SHP77 (cell line): ENCODE measurements at regions not wholly inside any gene's neighbourhood (a gene's known extent, or its start where the extent isn't known, plus 50 kb on each side); places are given as distances from the start of the nearest gene placed in this dataset.
"Not testable (repeated sequence)": the region's sequence is repeated elsewhere in the genome, so short reads cannot be mapped to it uniquely, and the experiment has no call there.

ENCODE experiments used
- DNase-seq, 2 experiments: peaks; one replicate each; lab custom pipeline; 2025; lab: John Stamatoyannopoulos, UW

DNA sequence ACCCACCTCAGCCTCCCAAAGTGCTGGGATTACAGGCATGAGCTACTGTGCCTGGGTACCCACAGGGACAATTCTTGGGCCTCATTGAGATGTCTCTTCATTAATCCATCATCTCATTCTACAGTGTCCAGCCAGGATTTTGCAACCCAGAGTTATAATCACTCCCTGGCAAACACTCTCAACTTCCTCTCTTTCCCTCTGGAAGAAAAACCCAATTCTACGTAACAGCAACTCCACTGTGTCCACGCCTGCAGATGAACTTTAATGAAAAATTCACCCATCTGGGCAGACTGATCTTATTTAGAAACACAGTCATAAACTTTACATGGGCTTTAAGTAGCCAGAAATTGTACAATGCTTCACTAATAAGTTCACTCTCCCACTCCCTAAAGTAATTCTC, 90.1 kb upstream of the ABCC4 start:
- DNase-seq, result no peak

DNA sequence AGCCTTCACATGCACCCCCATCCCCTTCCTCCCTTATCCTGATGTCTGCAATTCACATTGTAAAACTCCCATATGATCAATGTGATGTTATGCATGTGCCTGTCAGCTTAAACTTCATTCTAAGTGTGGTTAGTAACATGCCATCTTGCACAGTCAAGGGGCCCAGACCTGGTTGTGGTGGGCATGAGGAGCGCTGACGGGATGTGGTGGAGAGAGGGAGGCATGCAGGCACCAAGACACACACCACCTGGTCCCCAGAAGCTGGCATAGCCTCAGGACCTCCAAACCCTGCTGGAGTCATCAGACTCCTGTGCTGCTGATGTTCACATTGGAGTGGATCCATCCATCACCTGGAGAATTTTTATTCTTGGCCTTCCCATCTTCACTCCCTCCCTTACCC, 90.5 kb upstream of the ABCC4 start:
- no peak for DNase-seq

DNA sequence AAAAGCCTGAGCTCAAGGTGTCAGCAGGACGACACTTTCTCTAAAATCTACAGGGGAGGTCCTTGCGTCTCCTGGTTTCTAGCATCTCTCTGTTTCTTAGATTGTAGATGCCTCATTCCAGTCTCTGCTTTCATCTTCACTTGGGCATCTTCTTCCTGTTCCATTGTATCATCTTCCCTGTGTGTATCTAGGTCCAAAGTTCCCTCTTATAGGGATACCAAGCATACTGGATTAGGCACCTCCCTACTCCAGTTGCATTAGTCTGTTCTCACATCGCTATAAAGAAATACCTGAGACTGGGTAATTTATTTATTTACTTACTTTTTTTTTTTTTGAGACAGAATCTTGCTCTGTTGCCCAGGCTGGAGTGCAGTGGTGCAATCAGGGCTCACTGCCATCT, 91.3 kb upstream of the ABCC4 start:
- no peak for DNase-seq

DNA sequence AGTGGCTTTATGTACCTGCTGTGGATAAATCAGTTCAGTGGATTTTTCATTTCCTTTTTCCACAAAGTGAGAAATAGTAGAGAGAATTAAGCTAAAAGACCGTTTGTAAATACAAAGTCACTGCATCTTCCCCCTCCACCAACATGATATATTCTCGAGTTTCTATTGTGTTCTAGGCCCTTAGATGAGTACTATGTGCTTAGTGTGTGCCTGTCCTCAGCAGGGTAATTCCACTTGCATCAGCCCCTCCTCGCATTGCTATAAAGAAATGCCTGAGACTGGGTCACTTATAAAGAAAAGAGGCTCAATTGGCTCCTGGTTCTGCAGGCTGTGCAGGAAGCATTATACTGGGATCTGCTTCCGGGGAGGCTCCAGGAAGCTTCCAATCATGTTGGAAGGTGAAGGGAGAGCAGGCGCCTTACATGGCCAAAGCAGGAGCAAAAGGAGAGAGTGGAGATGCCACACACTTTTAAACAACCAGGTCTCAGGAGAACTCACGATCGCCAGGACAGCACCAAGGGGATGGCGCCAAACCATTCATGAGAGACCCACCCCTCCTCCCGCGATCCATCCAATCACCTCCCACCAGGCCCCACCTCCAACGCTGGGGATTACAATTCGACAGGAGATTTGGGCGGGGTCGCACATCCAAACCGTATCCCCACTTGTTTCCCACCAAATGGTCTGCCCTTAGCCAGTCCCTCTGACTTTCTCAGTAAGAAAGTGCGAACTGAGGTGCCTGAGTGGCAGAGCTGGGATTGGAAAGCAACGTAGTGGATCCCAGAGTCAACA, 102.3 kb upstream of the ABCC4 start:
- DNase-seq, result peak; percentile 56 to 75

DNA sequence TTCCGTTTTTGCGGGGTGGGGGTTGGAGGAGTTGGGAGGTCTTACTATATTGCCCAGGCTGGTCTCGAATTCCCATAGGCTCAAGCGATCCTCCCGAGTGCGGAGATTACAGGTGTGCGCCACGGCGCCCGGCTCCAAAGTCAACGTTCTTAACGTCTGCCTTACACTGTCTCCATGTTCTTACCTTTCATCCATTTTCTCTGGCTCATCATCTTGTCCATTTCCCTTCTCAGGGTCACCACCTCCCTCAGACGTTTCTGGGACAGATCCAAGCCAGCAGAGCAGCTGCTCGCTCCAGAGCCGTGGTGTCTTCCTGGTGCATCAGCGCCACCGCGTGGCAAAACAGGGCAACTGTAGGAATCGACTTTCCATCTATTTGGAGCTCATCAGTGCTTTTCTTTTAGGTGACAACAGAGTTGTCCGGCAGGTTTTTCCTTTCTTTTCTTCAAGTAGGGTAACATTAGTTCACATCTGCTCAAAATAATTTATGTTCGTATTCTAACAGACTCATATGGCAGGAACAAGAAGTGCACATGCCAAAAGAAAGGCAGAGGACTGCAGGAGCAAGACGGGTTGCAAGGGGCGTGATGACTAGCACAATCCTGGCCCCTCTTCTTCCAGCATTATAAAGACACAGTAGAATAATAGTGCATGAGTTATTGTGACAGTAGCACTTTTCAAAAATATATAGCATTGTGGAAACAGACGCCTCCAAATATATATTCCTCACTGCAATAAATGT, 103.1 kb upstream of the ABCC4 start:
- peak; percentile 84 to 89 for DNase-seq

DNA sequence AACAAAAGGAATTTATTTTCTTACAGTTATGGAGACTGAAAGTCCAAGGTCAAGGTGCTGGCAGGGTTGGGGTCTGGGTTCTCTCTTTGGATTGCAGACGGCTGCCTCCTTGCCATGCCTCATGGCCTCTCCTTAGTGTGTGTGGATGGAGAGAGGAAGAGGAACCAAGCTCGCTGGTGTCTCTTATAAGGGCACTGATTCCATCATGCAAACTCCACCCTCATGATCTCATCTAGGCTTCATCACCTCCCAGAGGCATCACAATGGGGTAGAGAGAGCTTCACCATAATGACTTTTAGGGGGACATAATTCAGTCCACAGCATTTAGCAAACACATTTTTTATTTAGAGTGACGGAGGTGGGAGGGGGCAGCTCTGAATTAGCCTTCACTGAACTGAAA, 104.9 kb upstream of the ABCC4 start:
- DNase-seq, result no peak

DNA sequence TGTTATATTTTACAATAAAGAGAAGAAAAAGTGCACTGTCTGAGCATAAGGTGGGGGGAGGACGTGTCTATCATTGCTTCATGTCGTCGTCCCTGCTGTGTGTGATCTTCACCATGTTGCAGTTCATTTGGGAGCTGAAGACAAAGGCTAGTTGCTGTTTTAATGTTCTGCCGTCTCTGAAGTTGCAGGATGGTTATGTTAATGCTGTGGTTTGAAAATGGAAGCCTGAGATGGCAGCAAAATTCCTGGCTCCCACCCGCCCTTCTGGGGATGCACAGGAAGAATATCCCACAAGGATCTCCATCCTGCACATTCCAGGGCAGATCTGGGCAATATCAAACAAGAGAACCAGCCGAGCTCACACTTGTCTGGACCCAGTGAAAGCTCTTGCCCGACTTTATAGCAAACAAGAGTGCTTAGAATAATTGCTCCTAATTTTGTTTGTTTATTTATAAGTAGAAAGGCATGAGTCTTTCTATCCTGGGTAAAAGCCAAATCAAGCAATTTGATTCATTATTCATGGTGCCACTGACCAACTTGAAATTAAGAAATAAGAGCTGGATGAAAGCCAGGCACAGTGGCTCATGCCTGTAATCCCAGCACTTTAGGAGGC, 110.3 kb upstream of the ABCC4 start:
- DNase-seq, result no peak

DNA sequence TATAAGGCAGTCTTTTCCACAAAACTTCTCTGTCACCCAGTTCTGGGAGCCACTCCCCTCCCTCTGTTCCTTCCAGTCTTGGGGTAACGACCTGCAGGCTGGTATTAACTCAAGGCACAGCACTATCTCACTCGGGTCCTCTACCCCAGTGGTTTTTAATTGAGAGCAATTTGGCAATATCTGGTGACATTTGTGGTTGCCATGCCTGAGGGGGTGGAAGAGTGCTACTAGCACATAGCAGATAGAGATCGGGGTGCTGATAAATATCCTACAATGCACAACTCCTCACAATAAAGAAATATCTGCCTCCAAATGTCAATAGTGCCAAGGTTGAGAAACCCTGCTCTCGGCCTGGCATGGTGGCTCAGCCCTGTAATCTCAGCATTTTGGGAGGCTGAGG, 117.7 kb upstream of the ABCC4 start:
- DNase-seq, result no peak

DNA sequence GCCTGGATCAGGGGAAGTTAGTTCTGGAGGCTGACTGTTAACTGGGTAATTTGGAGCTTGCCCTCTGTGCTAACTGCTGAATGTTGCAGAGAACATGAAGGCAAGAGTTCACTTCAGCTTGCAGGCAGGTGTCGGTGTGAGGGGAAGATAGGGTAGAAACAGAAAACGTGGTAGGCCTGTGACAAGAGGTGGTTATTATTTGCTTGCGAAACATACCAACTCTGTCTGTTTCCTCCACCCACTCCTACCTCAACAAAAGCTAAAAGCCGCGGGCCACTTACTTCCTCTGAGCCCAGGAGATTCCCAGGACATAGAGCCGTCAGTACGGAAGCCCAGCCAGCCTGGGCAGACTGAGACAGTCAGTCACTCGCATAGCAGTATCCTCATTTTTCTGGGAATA, 119.2 kb upstream of the ABCC4 start:
- no peak for DNase-seq

DNA sequence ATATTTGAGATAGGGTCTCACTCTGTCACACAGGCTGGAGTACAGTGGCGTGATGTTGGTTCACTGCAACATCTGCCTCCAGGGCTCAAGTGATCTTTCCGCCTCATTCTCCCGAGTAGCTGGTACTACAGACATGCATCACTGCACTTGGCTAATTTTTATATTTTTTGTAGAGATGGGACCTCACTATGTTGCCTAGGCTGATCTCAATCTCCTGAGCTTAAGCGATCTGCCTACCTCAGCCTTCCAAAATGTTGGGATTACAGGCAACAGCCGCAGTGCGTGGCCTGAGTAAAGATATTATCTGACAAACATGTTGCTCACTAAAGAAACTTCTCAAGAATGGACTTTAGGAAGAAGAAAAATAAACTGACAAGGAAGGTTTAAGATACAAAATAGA, 125.4 kb upstream of the ABCC4 start:
- no peak for DNase-seq

DNA sequence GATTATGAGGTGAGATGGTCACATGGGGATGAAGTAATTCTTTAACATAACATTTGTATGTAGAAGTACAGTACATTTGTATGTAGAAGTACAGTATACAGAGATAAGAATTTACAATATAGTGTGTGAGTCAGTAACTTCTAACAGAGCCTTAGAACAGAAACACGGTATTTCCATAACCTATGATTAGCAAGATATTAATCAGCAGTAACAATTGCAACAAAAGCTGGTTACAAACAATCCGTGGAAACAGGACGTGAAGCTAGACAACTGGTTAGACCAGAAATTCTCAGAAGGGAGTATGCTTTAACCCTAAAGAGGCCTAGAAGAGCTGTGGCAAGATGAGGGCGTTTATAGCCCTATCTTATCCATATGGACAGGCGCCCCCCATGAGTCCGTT, 122.0 kb upstream of the CLDN10 start:
- DNase-seq, result not testable (repeated sequence)

DNA sequence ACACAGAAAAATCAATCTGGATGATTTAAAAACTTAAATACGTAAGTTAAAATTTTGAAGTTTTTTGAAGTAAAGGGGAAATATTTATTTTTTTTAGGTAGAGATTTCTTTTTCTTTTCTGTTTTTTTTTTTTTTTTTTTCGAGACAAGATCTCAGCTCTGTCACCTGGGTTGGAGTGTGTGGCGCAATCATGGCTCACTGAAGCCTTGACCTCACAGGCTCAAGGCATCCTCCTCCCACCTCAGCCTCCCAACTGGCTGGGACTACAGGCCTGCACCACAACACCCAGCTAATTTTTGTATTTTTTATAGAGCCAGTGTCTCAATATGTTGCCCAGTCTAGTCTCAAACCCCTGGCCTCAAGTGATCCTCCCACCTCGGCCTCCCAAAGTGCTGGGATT, 120.4 kb upstream of the CLDN10 start:
- DNase-seq, result no peak

DNA sequence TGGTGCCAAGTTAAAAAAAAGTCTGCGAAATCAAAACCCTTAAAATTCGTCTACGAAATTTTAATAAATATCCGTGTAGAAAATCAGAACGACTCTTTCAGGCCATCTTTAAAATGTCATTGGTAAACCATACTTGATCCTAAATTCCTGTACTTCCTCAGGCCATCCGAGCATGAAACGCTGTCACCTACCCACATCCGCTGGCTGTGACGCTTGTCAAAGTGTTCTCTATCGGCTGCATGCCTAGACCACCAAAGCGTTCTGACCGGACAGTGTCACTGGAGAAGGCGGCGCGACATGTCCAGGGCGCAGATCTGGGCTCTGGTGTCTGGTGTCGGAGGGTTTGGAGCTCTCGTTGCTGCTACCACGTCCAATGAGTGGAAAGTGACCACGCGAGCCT, 119.0 kb upstream of the CLDN10 start:
- DNase-seq, result no peak

DNA sequence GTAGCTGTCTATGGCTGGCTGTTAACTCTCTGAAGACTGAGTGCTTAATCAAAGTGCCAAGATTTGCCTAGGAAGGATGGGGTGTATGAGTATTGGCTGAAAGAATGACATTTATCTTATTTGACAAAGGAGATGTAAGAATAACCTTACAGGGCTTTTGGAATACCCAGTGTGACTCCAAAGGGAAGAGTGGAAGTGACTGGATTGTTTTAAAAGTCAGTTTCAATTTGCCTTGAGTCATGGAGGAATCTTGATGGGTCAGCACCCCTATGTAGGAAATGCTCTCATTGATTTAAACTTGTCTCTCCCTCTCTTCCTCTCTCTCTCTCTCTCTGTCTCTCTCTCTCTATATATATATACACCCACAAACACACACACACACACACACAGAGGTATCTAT, 118.4 kb upstream of the CLDN10 start:
- DNase-seq, result no peak

DNA sequence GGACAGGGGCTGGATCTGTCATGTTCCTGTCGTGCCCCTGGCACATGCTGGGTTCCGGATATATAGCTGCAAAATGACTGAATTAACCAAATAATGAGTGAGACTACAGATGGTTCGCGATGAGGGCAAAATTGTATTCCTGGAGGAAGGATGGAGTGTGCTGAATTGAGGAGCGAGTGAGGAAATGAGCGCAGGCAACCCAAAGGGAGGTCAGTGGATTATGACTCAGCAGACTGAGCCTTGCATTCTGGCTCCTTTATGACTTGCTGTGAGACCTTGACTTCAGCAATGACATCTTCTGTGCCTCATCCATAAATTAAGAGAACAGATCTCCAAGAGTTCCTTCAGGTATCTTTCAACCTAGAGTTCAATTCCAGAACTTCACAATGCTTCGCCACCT, 115.0 kb upstream of the CLDN10 start:
- no peak for DNase-seq

DNA sequence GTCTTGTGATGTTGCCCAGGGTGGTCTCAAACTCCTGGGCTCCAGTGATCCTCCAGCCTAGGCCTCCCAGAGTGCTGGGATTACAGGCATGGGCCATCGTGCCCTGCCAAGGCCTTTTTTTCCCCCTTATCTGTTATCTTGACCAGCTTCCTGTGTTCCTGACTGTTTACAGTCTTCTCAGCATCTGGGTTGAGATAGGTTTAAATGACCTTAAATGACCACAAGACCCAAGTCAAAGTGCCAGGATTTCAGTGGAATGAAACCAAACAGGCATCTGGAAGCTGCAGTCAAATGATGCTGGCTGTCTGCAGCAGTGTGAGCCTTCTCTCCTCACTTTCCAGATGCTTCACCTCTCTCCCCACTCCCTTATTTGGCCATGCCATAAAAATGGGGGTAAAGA, 114.2 kb upstream of the CLDN10 start:
- DNase-seq, result no peak

DNA sequence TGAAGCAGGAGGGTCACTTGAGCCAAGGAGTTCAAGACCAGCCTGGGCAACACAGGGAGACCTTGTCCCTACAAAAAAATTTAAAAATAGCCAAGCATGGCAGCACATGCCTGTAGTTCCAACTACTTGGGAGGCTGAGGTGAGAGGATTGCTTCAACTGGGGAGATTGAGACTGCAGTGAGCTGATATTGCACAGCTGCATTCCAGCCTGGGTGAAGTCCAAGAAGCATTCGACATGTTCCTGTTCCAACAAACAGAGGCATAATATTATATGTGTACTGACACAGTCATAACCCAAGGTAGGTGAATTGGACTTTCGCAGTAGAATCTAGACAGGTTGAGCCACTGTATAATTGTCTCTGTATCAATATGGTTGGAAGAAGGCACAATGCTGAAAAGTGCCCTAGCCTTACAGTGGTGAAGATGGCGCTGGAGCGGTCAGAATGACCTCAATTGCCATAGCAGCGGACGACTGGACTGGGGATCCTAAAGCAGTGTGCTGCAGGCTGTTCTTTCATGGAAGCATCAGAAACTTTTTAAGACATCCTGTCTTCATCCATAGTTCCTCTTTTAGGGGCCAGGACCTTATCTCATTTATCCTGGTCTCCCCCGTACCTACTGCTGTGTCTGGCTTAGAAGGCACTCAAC, 112.0 kb upstream of the CLDN10 start:
- DNase-seq, result no peak

DNA sequence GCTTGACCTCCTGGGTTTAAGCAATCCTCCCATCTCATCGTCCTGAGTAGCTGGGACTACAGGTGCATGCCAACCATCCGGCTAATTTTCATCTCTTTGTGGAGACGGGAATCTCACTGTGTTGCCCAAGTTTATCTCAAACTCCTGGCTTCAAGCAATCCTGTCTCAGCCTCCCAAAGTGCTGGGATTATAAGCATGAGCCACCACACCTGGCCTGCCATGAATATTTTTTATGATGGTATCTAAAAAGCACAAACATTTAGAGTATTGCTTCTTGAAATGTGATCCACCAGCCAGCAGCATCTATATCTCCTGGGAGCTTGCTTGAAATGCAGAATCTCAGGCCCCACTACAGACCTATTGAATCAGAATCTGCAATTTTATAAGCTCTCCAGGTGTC, 111.2 kb upstream of the CLDN10 start:
- no peak for DNase-seq

DNA sequence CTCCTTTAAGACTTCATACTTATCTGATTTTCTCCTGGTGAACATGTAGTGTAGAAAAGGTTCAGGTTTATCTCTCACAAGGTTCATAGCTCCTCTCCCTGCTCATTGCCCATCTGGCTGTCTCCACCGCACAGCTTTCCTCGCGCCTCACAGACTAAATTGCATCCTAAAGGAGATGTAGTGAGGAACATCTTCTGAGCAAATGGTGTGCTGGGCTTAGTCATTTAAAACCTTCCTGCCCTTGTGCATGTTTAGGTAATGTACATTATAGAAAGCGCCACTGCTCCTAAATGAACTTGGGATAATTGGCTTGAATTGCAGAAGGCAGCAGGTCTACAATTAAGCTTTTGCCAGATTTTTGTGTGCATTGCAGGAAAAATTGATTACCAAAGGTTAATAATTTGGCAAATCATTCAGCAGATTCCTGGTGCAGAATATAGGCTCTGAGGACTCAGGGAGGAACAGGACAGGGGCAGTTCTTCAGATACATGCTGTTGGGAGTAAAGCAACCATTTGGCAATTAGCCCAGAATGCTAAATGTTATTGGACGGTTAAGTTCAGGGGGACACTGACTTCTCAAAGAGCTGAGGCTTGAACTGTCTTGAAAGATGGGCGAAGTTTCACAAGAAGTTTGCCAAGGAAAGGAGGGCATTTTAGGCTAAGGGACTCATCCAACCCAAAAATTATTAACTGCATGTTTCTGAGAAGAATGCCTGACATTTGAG, 108.4 kb upstream of the CLDN10 start:
- no peak for DNase-seq

DNA sequence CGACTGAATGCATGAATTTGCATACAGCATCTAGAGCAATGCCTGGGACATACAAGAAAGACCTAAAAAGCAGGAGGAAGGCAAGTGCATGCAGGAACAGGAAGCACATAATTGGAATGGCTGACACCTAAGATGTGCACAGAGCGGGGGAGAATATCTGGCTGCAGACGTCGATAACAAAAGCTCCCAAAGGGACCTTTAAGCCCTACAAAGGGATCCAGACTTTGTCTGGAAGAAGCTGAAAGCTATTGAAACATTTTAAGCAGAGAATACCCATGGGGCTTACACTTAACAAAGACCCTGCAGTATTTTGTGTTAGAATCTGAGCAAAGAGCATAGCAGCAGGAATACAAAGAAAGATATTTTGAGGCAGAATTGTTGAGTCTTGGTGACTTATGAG, 107.4 kb upstream of the CLDN10 start:
- DNase-seq, result no peak

DNA sequence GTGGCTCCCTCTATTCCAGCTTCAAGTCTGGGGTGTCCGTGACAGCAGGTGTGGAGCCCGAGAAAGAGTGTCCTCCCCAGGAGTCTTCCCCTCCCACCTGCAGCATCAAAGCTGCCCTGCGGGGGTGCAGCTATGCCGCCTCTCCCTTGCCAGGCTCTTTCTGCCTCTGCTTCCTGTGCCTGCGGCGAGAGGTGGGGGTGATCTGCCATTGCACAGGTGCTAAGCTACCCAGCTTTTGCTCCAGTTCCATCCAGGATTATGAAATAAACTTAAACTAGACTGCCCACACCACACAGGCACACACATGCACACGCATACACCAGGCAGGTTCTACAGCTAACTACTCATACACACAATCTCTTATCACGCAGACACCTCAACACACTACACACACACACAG, 104.7 kb upstream of the CLDN10 start:
- DNase-seq, result no peak

DNA sequence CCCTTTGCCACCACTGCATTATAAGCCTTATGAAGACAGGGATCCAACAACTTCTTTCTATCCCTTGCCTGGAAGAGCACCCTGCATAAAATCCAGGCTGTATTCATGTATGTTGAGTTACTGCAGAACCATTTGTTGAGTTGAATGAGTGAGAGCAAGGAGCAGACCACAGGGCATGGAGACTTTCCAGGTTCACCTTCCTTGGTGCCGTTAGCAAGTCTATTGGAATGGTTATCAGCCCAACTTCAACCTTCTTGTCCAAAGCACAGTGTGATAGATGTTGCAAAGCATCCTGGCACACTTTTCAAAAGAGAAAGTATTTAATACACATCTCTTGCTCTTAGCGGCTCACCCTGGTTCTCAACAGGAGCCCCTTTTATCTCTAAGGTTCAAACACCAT, 100.9 kb upstream of the CLDN10 start:
- DNase-seq, result no peak
